HEK293 (cell line): ENCODE measurements at regions not wholly inside any gene's neighbourhood (a gene's known extent, or its start where the extent isn't known, plus 50 kb on each side); places are given as distances from the start of the nearest gene placed in this dataset.

Source experiments
- CTCF ChIA-PET: fragments of 350-600 bp; formaldehyde crosslinking; extraction: SDS; loops from one replicate; lab custom pipeline; 2021; ENCODE audit warnings: antibody characterized with exemption; lab: Yijun Ruan, JAX
- POLR2A ChIA-PET: fragments of 300-600 bp; formaldehyde crosslinking; extraction: SDS; loops from one replicate; lab custom pipeline; 2020; ENCODE audit warnings: antibody characterized with exemption, inconsistent platforms; lab: Yijun Ruan, JAX
- H3K27ac ChIP-seq: fragments of 200-500 bp; sonication (Bioruptor generic); 2 replicates; pipeline ENCODE4 v1.5.1; 2014; ENCODE audit warnings: low read depth, low read length, control low read depth, inconsistent platforms; ENCODE audit errors: extremely low read depth
- H3K36me3 ChIP-seq, 2 experiments: fragments of 200-500 bp in 1 of 2; sonication (Bioruptor generic) in 1 of 2; 1 replicate in 1 of 2; 2 replicates in 1 of 2; pipeline ENCODE4 v1.5.1; 2014 to 2017; ENCODE audit warnings: inconsistent platforms in 2 of 2, low read length in 2 of 2; ENCODE audit not compliant: control insufficient read depth in 2 of 2, insufficient read depth in 1 of 2
- H3K4me1 ChIP-seq: fragments of 200-500 bp; sonication (Bioruptor generic); 2 replicates; pipeline ENCODE4 v1.5.1; 2014; ENCODE audit warnings: mild to moderate bottlenecking, low read length, inconsistent platforms; ENCODE audit not compliant: control insufficient read depth, insufficient read depth
- H3K4me3 ChIP-seq: 2 replicates; pipeline ENCODE4 v1.5.1; 2011; ENCODE audit warnings: low read depth, mild to moderate bottlenecking, control low read depth, low read length, moderate library complexity
- H3K9me3 ChIP-seq: fragments of 200-500 bp; sonication (Bioruptor generic); 2 replicates; pipeline ENCODE4 v1.5.1; 2014; ENCODE audit warnings: low read depth, low read length, inconsistent platforms; ENCODE audit not compliant: control insufficient read depth, insufficient read depth
- BCL11A ChIP-seq: fragments of 450-650 bp; formaldehyde crosslinking; IDR thresholded peaks from 2 replicates; pipeline ENCODE4 v1.5.1; 2016; ENCODE audit warnings: low read depth, missing biosample characterization, missing genetic modification characterization
- GLIS1 ChIP-seq: fragments of 450-650 bp; formaldehyde crosslinking; IDR thresholded peaks from 2 replicates; pipeline ENCODE4 v1.5.1; 2016; ENCODE audit warnings: missing biosample characterization, missing genetic modification characterization
- MZF1 ChIP-seq: fragments of 450-650 bp; formaldehyde crosslinking; IDR thresholded peaks from 2 replicates; pipeline ENCODE4 v1.5.1; 2017; ENCODE audit warnings: missing biosample characterization, missing genetic modification characterization, borderline replicate concordance
- SETDB1 ChIP-seq: IDR thresholded peaks from one replicate; pipeline ENCODE4 v1.6.1; 2017; ENCODE audit warnings: mild to moderate bottlenecking, low read length, moderate library complexity, mixed read lengths; ENCODE audit not compliant: insufficient read length
- ZBTB7A ChIP-seq: fragments of 450-650 bp; formaldehyde crosslinking; IDR thresholded peaks from 2 replicates; pipeline ENCODE4 v1.5.1; 2016; ENCODE audit warnings: low read depth, missing biosample characterization, missing genetic modification characterization
- ZBTB8A ChIP-seq: fragments of 450-650 bp; formaldehyde crosslinking; IDR thresholded peaks from 2 replicates; pipeline ENCODE4 v1.5.1; 2016; ENCODE audit warnings: missing biosample characterization, missing genetic modification characterization
- ZNF16 ChIP-seq: fragments of 450-650 bp; formaldehyde crosslinking; IDR thresholded peaks from 2 replicates; pipeline ENCODE4 v1.5.1; 2016; ENCODE audit warnings: low read depth, missing biosample characterization, missing genetic modification characterization
- ZNF223 ChIP-seq: fragments of 450-650 bp; formaldehyde crosslinking; IDR thresholded peaks from 2 replicates; pipeline ENCODE4 v1.5.1; 2016; ENCODE audit warnings: missing biosample characterization, missing genetic modification characterization
- ZNF280C ChIP-seq: fragments of 450-650 bp; formaldehyde crosslinking; IDR thresholded peaks from 2 replicates; pipeline ENCODE4 v1.5.1; 2016; ENCODE audit warnings: missing biosample characterization, missing genetic modification characterization
- ZNF404 ChIP-seq: fragments of 450-650 bp; formaldehyde crosslinking; IDR thresholded peaks from 2 replicates; pipeline ENCODE4 v1.5.1; 2017; ENCODE audit warnings: missing biosample characterization, missing genetic modification characterization
- ZNF433 ChIP-seq: fragments of 450-650 bp; formaldehyde crosslinking; IDR thresholded peaks from 2 replicates; pipeline ENCODE4 v1.5.1; 2016; ENCODE audit warnings: missing biosample characterization, missing genetic modification characterization, low read depth
- ZNF449 ChIP-seq: fragments of 450-650 bp; formaldehyde crosslinking; IDR thresholded peaks from 2 replicates; pipeline ENCODE4 v1.5.1; 2017; ENCODE audit warnings: missing biosample characterization, mild to moderate bottlenecking, missing genetic modification characterization, moderate library complexity
- ZNF529 ChIP-seq: fragments of 450-650 bp; formaldehyde crosslinking; IDR thresholded peaks from 2 replicates; pipeline ENCODE4 v1.5.1; 2017; ENCODE audit warnings: missing genetic modification characterization, missing biosample characterization; ENCODE audit not compliant: insufficient replicate concordance
- ZNF658 ChIP-seq: fragments of 450-650 bp; formaldehyde crosslinking; IDR thresholded peaks from 2 replicates; pipeline ENCODE4; 2016; ENCODE audit warnings: missing biosample characterization, missing genetic modification characterization
- ZNF704 ChIP-seq: fragments of 450-650 bp; formaldehyde crosslinking; IDR thresholded peaks from 2 replicates; pipeline ENCODE4 v1.5.1; 2016; ENCODE audit warnings: missing biosample characterization, missing genetic modification characterization
- ZNF768 ChIP-seq: fragments of 450-650 bp; formaldehyde crosslinking; IDR thresholded peaks from 2 replicates; pipeline ENCODE4 v1.5.1; 2018; ENCODE audit warnings: missing biosample characterization, mild to moderate bottlenecking, missing genetic modification characterization
- ZNF791 ChIP-seq: fragments of 450-650 bp; formaldehyde crosslinking; IDR thresholded peaks from 2 replicates; pipeline ENCODE4 v1.5.1; 2016; ENCODE audit warnings: missing biosample characterization, missing genetic modification characterization
- TF ChIP-seq, protein P1 (sequence below): fragments of 450-650 bp; formaldehyde crosslinking; IDR thresholded peaks from 2 replicates; pipeline ENCODE4 v1.5.1; 2017; ENCODE audit warnings: missing biosample characterization, missing genetic modification characterization

DNA sequence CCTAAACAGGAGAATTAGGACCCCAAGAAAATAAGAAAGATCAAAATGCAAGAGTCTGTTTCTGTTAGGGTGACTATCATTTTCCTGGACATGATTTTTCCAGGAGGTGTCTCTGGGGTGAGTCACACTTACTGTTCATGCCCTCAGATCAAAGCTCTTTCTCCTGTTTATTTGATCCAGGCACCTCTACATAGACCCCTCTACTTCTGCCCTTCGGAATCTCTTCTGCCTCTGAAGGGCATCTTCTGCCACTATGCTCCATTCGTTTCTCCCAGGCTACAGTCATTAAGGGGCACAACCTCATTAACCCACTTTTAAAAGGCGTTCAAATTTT is 1328.0 kb downstream of the GATA3 start:
- Histone ChIP-seq H3K27ac (no peak overlapping the region), H3K4me1 (no peaks in the 10 kb centered on the region), H3K4me3 (no peak overlapping the region), H3K36me3 (no peaks in the 10 kb centered on the region), H3K9me3 (no peaks in the 10 kb centered on the region)
- POLR2A ChIA-PET, result no interaction called here
- CTCF ChIA-PET, result interaction anchor here (1.1 kb wide), 1 partner anchor 21 kb away, joined by 4 read pairs; no protein-coding TSS in a partner anchor
- no peak for TF ChIP-seq BCL11A (tag by site-specific recombination)
- TF ChIP-seq SETDB1, result no peak
- TF ChIP-seq ZNF791 (tag by site-specific recombination), result no peak
- no peak for TF ChIP-seq ZNF433 (tag by site-specific recombination)
- TF ChIP-seq ZNF223 (tag by site-specific recombination), result no peak

GRCh38 chr10:9390516-9390915 is 1336.0 kb downstream of the GATA3 start:
- Histone ChIP-seq H3K4me1 (no peaks in the 10 kb centered on the region), H3K9me3 (no peaks in the 10 kb centered on the region), H3K27ac (no peak overlapping the region), H3K36me3 (no peaks in the 10 kb centered on the region), H3K4me3 (no peak overlapping the region)
- POLR2A ChIA-PET, result no interaction called here
- CTCF ChIA-PET, result no interaction called here
- no peak for TF ChIP-seq ZNF704 (tag by site-specific recombination)
- TF ChIP-seq ZNF449 (tag by site-specific recombination), result no peak
- TF ChIP-seq MZF1, result no peak
- no peak for TF ChIP-seq ZNF529 (tag by site-specific recombination)
- no peak for TF ChIP-seq ZNF16
- no peak for TF ChIP-seq ZBTB7A (tag by site-specific recombination)
- TF ChIP-seq, protein P1, sequence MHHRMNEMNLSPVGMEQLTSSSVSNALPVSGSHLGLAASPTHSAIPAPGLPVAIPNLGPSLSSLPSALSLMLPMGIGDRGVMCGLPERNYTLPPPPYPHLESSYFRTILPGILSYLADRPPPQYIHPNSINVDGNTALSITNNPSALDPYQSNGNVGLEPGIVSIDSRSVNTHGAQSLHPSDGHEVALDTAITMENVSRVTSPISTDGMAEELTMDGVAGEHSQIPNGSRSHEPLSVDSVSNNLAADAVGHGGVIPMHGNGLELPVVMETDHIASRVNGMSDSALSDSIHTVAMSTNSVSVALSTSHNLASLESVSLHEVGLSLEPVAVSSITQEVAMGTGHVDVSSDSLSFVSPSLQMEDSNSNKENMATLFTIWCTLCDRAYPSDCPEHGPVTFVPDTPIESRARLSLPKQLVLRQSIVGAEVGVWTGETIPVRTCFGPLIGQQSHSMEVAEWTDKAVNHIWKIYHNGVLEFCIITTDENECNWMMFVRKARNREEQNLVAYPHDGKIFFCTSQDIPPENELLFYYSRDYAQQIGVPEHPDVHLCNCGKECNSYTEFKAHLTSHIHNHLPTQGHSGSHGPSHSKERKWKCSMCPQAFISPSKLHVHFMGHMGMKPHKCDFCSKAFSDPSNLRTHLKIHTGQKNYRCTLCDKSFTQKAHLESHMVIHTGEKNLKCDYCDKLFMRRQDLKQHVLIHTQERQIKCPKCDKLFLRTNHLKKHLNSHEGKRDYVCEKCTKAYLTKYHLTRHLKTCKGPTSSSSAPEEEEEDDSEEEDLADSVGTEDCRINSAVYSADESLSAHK (tag by site-specific recombination), result no peak
- no peak for TF ChIP-seq ZNF280C (tag by site-specific recombination)
- TF ChIP-seq GLIS1 (tag by site-specific recombination), result no peak
- TF ChIP-seq ZNF768 (tag by site-specific recombination), result no peak
- no peak for TF ChIP-seq ZNF658 (tag by site-specific recombination)
- no peak for TF ChIP-seq ZNF404 (tag by site-specific recombination)
- no peak for TF ChIP-seq ZBTB8A (tag by site-specific recombination)
